GM18519 (cell line): ENCODE measurements at regions not wholly inside any gene's neighbourhood (a gene's known extent, or its start where the extent isn't known, plus 50 kb on each side); places are given as distances from the start of the nearest gene placed in this dataset.

Source experiments
- ATAC-seq: cut with Tn5 transposase; IDR thresholded peaks from one replicate; pipeline ENCODE4 v1.9.1; 2021; ENCODE audit warnings: mild to moderate bottlenecking, moderate library complexity; ENCODE audit not compliant: unreplicated experiment, low FRiP score

GRCh38 chr1:172753964-172754363 lies 95.1 kb downstream of the FASLG start:
- no peak for ATAC-seq

- no peak for ATAC-seq
Measured at GRCh38 chr1:172754609-172755008, 95.7 kb downstream of the FASLG start.

GRCh38 chr1:172755099-172755498 lies 96.2 kb downstream of the FASLG start:
- ATAC-seq = no peak

- ATAC-seq = no peak
Measured at GRCh38 chr1:172756024-172756423, 97.1 kb downstream of the FASLG start.

- ATAC-seq = no peak
Measured at GRCh38 chr1:172758259-172758658, 99.4 kb downstream of the FASLG start.

GRCh38 chr1:172760121-172760520 lies 101.2 kb downstream of the FASLG start:
- no peak for ATAC-seq

- ATAC-seq = no peak
Measured at GRCh38 chr1:172761581-172762486, 102.9 kb downstream of the FASLG start.

- no peak for ATAC-seq
Measured at GRCh38 chr1:172763057-172763456, 104.2 kb downstream of the FASLG start.

GRCh38 chr1:172764378-172764777 lies 105.5 kb downstream of the FASLG start:
- no peak for ATAC-seq

- no peak for ATAC-seq
Measured at GRCh38 chr1:172766462-172766861, 107.6 kb downstream of the FASLG start.

- ATAC-seq = no peak
Measured at GRCh38 chr1:172770071-172770470, 111.2 kb downstream of the FASLG start.

GRCh38 chr1:172774561-172774960 lies 115.7 kb downstream of the FASLG start:
- ATAC-seq = no peak

GRCh38 chr1:172775606-172776005 lies 116.7 kb downstream of the FASLG start:
- ATAC-seq = no peak

- no peak for ATAC-seq
Measured at GRCh38 chr1:172776071-172776470, 117.2 kb downstream of the FASLG start.

- no peak for ATAC-seq
Measured at GRCh38 chr1:172777767-172778166, 118.9 kb downstream of the FASLG start.

- ATAC-seq = no peak
Measured at GRCh38 chr1:172778456-172779455, 119.9 kb downstream of the FASLG start.

- ATAC-seq = no peak
Measured at GRCh38 chr1:172779491-172779890, 120.6 kb downstream of the FASLG start.

GRCh38 chr1:172781513-172782140 lies 122.7 kb downstream of the FASLG start:
- ATAC-seq = no peak

GRCh38 chr1:172789840-172790239 lies 130.9 kb downstream of the FASLG start:
- ATAC-seq = no peak

GRCh38 chr1:172790245-172790644 lies 131.3 kb downstream of the FASLG start:
- ATAC-seq = no peak

- no peak for ATAC-seq
Measured at GRCh38 chr1:172793823-172794222, 134.9 kb downstream of the FASLG start.
